Type B pancreatic cell (in vitro differentiated cells): ENCODE measurements at regions not wholly inside any gene's neighbourhood (a gene's known extent, or its start where the extent isn't known, plus 50 kb on each side); places are given as distances from the start of the nearest gene placed in this dataset.

Source experiments
- DNase-seq: peaks from one replicate; pipeline ENCODE4 v3.0.0; 2021; ENCODE audit warnings: mixed read lengths; ENCODE audit not compliant: unreplicated experiment; ENCODE audit errors: extremely low spot score
- H3K27ac Mint-ChIP-seq: 2 replicates; pipeline ENCODE4 v1.8.0; 2021; ENCODE audit warnings: mild to moderate bottlenecking, mixed read lengths
- H3K27me3 Mint-ChIP-seq: 2 replicates; pipeline ENCODE4 v1.8.0; 2021; ENCODE audit warnings: mixed read lengths
- H3K36me3 Mint-ChIP-seq: 2 replicates; pipeline ENCODE4 v1.8.0; 2021; ENCODE audit warnings: mixed read lengths
- H3K4me1 Mint-ChIP-seq: one replicate; pipeline ENCODE4 v1.8.0; 2021; ENCODE audit warnings: mixed read lengths; ENCODE audit not compliant: unreplicated experiment
- H3K4me3 Mint-ChIP-seq: 2 replicates; pipeline ENCODE4 v1.8.0; 2021; ENCODE audit warnings: mild to moderate bottlenecking, mixed read lengths
- H3K9me3 Mint-ChIP-seq: 2 replicates; pipeline ENCODE4 v1.8.0; 2021; ENCODE audit warnings: mixed read lengths
- CTCF ChIP-seq: fragments of 200-600 bp; sonication (generic); conservative IDR thresholded peaks from 2 replicates; pipeline ENCODE4 v1.5.0; 2021; ENCODE audit warnings: antibody characterized with exemption, mild to moderate bottlenecking

GRCh38 chr6:6461138-6461537, 127.4 kb upstream of the LY86 start:
- Mint-ChIP-seq H3K27me3 (peaks cover 43% of the 10 kb centered on the region), H3K4me3 (no peak overlapping the region), H3K36me3 (no peaks in the 10 kb centered on the region), H3K9me3 (no peaks in the 10 kb centered on the region), H3K27ac (no peak overlapping the region), H3K4me1 (no peaks in the 10 kb centered on the region)
- TF ChIP-seq CTCF: no peak
- no peak for DNase-seq

GRCh38 chr6:6466967-6467761, 121.4 kb upstream of the LY86 start:
- peaks cover 47% of the 10 kb centered on the region for H3K27me3 Mint-ChIP-seq
- H3K4me3 Mint-ChIP-seq: no peak overlapping the region

GRCh38 chr6:6469074-6469473, 119.4 kb upstream of the LY86 start:
- Mint-ChIP-seq H3K27ac (no peak overlapping the region), H3K4me3 (no peak overlapping the region), H3K27me3 (peaks cover 34% of the 10 kb centered on the region), H3K9me3 (peaks cover 12% of the 10 kb centered on the region), H3K4me1 (peaks cover under 1% of the 10 kb centered on the region), H3K36me3 (no peaks in the 10 kb centered on the region)
- DNase-seq: no peak
- no peak for TF ChIP-seq CTCF

More at GRCh38 chr6:6466967-6467761, 121.4 kb upstream of the LY86 start:
- H3K4me1 Mint-ChIP-seq: no peaks in the 10 kb centered on the region
- peaks cover 12% of the 10 kb centered on the region for H3K9me3 Mint-ChIP-seq
- no peak for TF ChIP-seq CTCF
- no peak for DNase-seq
- no peaks in the 10 kb centered on the region for H3K36me3 Mint-ChIP-seq
- H3K27ac Mint-ChIP-seq: no peak overlapping the region

- Mint-ChIP-seq H3K36me3 (no peaks in the 10 kb centered on the region), H3K9me3 (peaks cover 12% of the 10 kb centered on the region), H3K4me1 (peaks cover 10% of the 10 kb centered on the region), H3K27ac (no peak overlapping the region), H3K4me3 (no peak overlapping the region), H3K27me3 (peaks cover 24% of the 10 kb centered on the region)
- no peak for TF ChIP-seq CTCF
- no peak for DNase-seq
Observed at GRCh38 chr6:6470123-6470522, 118.4 kb upstream of the LY86 start.

GRCh38 chr6:6471276-6471675, 117.2 kb upstream of the LY86 start:
- Mint-ChIP-seq H3K27ac (no peak overlapping the region), H3K4me1 (peaks cover 10% of the 10 kb centered on the region)
- TF ChIP-seq CTCF: no peak

More at GRCh38 chr6:6471276-6471675, 117.2 kb upstream of the LY86 start:
- no peak for DNase-seq
- Mint-ChIP-seq H3K9me3 (peaks cover 12% of the 10 kb centered on the region), H3K36me3 (no peaks in the 10 kb centered on the region), H3K4me3 (no peak overlapping the region), H3K27me3 (peaks cover 26% of the 10 kb centered on the region)
